ENCODE measurements at regions not wholly inside any gene's neighbourhood (a gene's known extent, or its start where the extent isn't known, plus 50 kb on each side); places are given as distances from the start of the nearest gene placed in this dataset.

GRCh38 chr4:128371876-128372275 lies 84.3 kb upstream of the PGRMC2 start:
- no peaks in the 10 kb centered on the region for H3K79me2 ChIP-seq (ENCODE audit: control insufficient read depth, insufficient read depth, low read length)
- Mint-ChIP-seq H3K4me3 (no peak overlapping the region), H3K9me3 (ENCODE audit: insufficient read depth) (peaks cover 4% of the 10 kb centered on the region), H3K4me1 (no peaks in the 10 kb centered on the region), H3K27me3 (no peaks in the 10 kb centered on the region), H3K27ac (no peak overlapping the region)
- no peak overlapping the region for H2AFZ ChIP-seq (ENCODE audit: insufficient read depth, low read depth, low read length, poor library complexity, severe bottlenecking)
- ATAC-seq (ENCODE audit: low read depth) (no peak), DNase-seq (no peak)
- H3K4me3 ChIP-seq (ENCODE audit: control extremely low read depth in 1 of 5, extremely low read depth in 1 of 5, insufficient read depth in 1 of 5, low read depth in 2 of 5, low read length in 4 of 5), result no peak overlapping the region
- no peaks in the 10 kb centered on the region for H4K20me1 ChIP-seq (ENCODE audit: control insufficient read depth, insufficient read depth, low read length, poor library complexity, severe bottlenecking)
- H3K9ac ChIP-seq (ENCODE audit: low read length), result no peak overlapping the region
- ChIA-PET CTCF (no interaction called here), POLR2A (no interaction called here)
- TF ChIP-seq EZH2 (IDR thresholded peaks at IDR 0.05; ENCODE audit: borderline replicate concordance, insufficient read depth, low read depth, low read length, poor library complexity, severe bottlenecking), result no peak
- TF ChIP-seq, protein P1, sequence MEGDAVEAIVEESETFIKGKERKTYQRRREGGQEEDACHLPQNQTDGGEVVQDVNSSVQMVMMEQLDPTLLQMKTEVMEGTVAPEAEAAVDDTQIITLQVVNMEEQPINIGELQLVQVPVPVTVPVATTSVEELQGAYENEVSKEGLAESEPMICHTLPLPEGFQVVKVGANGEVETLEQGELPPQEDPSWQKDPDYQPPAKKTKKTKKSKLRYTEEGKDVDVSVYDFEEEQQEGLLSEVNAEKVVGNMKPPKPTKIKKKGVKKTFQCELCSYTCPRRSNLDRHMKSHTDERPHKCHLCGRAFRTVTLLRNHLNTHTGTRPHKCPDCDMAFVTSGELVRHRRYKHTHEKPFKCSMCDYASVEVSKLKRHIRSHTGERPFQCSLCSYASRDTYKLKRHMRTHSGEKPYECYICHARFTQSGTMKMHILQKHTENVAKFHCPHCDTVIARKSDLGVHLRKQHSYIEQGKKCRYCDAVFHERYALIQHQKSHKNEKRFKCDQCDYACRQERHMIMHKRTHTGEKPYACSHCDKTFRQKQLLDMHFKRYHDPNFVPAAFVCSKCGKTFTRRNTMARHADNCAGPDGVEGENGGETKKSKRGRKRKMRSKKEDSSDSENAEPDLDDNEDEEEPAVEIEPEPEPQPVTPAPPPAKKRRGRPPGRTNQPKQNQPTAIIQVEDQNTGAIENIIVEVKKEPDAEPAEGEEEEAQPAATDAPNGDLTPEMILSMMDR (IDR thresholded peaks at IDR 0.05), result no peak
- no peak overlapping the region for H3K4me2 ChIP-seq (replicated peaks; ENCODE audit: low read depth, low read length, poor library complexity, severe bottlenecking)
- H3K36me3 ChIP-seq (replicated peaks in 1 of 2; ENCODE audit: control extremely low read depth in 1 of 2, control insufficient read depth in 1 of 2, extremely low read depth in 1 of 2, insufficient read depth in 2 of 2, low read length in 1 of 2), result no peaks in the 10 kb centered on the region
- peaks cover 0 to 8% (median 6%) of the 10 kb centered on the region in 3 donors for H3K9me3 ChIP-seq (ENCODE audit: control extremely low read depth in 1 of 3, control insufficient read depth in 2 of 3, insufficient read depth in 1 of 3, low read length in 2 of 3)
- no peak overlapping the region for H3K27ac ChIP-seq (ENCODE audit: low read length in 2 of 2)
- H3K4me1 ChIP-seq (ENCODE audit: control insufficient read depth in 2 of 2, insufficient read depth in 2 of 2, low read length in 2 of 2), result no peaks in the 10 kb centered on the region
- no peaks in the 10 kb centered on the region for H3K27me3 ChIP-seq (replicated peaks in 1 of 4; ENCODE audit: control extremely low read depth in 1 of 4, control insufficient read depth in 3 of 4, insufficient read depth in 4 of 4, low read length in 3 of 4)
- no CpG with 5 or more reads among the region's 2 CpGs for WGBS (ENCODE audit: insufficient coverage)
- intact Hi-C loops (cut with micrococcal nuclease), result no loop called here

DNA sequence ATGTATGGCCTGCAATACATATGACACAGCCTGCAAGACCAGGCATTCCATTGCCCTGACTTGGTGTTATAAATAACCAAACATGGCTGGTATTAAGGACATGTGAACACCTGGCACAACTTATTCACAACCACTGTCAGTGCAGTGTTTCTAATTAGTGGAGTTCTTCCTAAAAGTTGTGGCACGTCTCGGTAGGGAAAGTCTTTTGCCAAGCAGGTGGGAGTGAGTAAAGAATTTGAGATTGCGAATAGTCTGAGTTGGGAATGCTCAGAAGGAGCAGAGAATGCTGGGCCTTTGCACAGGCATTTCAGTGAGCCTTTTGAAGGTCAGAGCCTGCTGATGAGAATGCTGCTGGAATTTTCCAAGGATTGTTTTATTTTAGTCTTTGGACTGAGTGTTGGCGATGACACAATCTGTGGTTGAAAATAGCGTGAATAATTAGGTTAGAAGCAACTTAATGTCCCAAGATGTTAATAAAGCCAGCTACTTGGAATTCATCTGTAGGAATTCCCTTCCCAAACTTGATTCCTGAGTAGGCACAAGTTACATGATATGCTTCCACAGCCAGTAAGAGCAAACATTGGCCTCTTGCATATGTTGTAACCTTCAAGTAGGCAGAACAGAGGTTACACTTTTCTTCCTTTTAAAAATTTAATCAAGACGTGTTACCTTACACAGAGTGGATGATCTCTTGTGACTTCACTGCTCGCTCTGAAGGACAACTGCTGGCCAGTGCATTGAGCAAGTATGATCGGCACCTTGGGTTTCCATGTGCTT lies 83.6 kb upstream of the PGRMC2 start:
- H3K4me1 Mint-ChIP-seq, result no peaks in the 10 kb centered on the region

More for the DNA sequence above, 83.6 kb upstream of the PGRMC2 start:
- no peak overlapping the region for H2AFZ ChIP-seq (ENCODE audit: insufficient read depth, low read depth, low read length, poor library complexity, severe bottlenecking)
- H3K4me1 ChIP-seq (ENCODE audit: control insufficient read depth in 2 of 2, insufficient read depth in 2 of 2, low read length in 2 of 2), result no peaks in the 10 kb centered on the region
- H3K9me3 Mint-ChIP-seq (ENCODE audit: insufficient read depth), result peaks cover 4% of the 10 kb centered on the region
- CTCF ChIA-PET, result no interaction called here
- no peak overlapping the region for H3K4me2 ChIP-seq (replicated peaks; ENCODE audit: low read depth, low read length, poor library complexity, severe bottlenecking)
- 93% methylated on average over 6 of the region's 8 CpGs for WGBS (ENCODE audit: insufficient coverage)
- intact Hi-C loops (cut with micrococcal nuclease), result no loop called here
- DNase-seq, result no peak
- POLR2A ChIA-PET, result no interaction called here
- TF ChIP-seq, protein P1 (IDR thresholded peaks at IDR 0.05), result no peak
- no peak for TF ChIP-seq EZH2 (IDR thresholded peaks at IDR 0.05; ENCODE audit: borderline replicate concordance, insufficient read depth, low read depth, low read length, poor library complexity, severe bottlenecking)
- H4K20me1 ChIP-seq (ENCODE audit: control insufficient read depth, insufficient read depth, low read length, poor library complexity, severe bottlenecking), result no peaks in the 10 kb centered on the region
- ATAC-seq (ENCODE audit: low read depth), result no peak
- no peaks in the 10 kb centered on the region for H3K36me3 ChIP-seq (replicated peaks in 1 of 2; ENCODE audit: control extremely low read depth in 1 of 2, control insufficient read depth in 1 of 2, extremely low read depth in 1 of 2, insufficient read depth in 2 of 2, low read length in 1 of 2)
- peaks cover 0 to 5% (median under 1%) of the 10 kb centered on the region in 3 donors for H3K9me3 ChIP-seq (ENCODE audit: control extremely low read depth in 1 of 3, control insufficient read depth in 2 of 3, insufficient read depth in 1 of 3, low read length in 2 of 3)
- no peak overlapping the region for H3K27ac Mint-ChIP-seq
- no peak overlapping the region for H3K4me3 Mint-ChIP-seq
- no peak overlapping the region for H3K9ac ChIP-seq (ENCODE audit: low read length)
- no peaks in the 10 kb centered on the region for H3K27me3 ChIP-seq (replicated peaks in 1 of 4; ENCODE audit: control extremely low read depth in 1 of 4, control insufficient read depth in 3 of 4, insufficient read depth in 4 of 4, low read length in 3 of 4)
- no peak overlapping the region for H3K4me3 ChIP-seq (ENCODE audit: control extremely low read depth in 1 of 5, extremely low read depth in 1 of 5, insufficient read depth in 1 of 5, low read depth in 2 of 5, low read length in 4 of 5)
- no peaks in the 10 kb centered on the region for H3K27me3 Mint-ChIP-seq
- no peaks in the 10 kb centered on the region for H3K79me2 ChIP-seq (ENCODE audit: control insufficient read depth, insufficient read depth, low read length)
- H3K27ac ChIP-seq (ENCODE audit: low read length in 2 of 2), result no peak overlapping the region
